Renal cortex interstitium (tissue), 11 donors: ENCODE measurements at regions not wholly inside any gene's neighbourhood (a gene's known extent, or its start where the extent isn't known, plus 50 kb on each side); places are given as distances from the start of the nearest gene placed in this dataset.

Experiments used
- DNase-seq, 11 donors: peaks; one replicate each; pipeline ENCODE4 v3.0.0-alpha.2; 2013; ENCODE audit warnings: low read depth in 9 of 11, low spot score in 4 of 11; ENCODE audit errors: extremely low read depth in 1 of 11

DNA sequence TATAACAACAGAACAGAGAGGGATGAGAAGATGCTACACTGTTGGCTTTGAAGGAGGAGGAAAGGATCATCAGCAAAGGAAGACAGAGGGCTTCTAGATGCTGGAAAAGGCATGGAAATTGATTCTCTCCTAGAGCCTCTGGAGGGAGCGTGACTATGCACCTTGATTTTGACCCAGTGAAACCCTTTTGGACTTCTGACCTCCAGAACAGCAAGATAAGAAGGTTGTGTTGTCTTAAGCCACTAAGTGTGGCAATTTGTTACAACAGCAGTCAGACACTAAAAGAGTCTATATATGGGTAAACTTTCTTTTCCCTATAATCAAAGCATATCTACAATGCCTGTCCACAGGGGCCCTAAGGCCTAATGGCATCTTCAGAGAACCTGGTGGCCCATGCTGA is 56.1 kb upstream of the MVB12B start:
- DNase-seq, result no peak

DNA sequence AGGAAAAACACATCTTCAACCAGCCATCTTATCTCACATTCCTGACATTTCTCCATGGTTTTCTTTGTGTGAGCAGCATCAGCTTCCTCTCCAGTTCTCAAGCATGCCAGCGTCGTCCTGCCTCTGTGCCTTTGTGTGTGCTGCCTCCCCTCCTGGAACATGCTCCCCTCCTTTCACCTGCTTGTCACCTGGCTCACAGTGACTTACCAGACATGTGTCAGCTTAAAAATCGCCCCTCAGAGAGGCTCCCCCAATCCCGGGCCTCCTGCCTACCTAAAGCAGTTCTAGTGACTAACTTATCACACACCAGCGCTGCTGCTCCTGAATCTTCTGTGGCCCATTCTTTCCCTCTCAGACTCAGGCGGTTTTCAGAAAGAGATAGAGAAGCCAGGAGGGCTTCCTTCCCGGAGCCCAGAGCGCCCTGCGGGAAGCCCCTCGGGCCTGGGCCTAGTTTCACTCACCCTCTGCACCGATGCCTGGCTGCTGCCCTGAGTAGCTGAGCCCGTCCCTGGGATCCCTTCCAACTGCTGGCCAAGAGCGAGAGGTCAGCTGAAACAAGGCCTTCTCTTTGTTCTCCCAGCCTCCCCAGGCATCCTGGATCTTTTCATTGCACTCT is 51.1 kb upstream of the MVB12B start:
- no peak for DNase-seq

DNA sequence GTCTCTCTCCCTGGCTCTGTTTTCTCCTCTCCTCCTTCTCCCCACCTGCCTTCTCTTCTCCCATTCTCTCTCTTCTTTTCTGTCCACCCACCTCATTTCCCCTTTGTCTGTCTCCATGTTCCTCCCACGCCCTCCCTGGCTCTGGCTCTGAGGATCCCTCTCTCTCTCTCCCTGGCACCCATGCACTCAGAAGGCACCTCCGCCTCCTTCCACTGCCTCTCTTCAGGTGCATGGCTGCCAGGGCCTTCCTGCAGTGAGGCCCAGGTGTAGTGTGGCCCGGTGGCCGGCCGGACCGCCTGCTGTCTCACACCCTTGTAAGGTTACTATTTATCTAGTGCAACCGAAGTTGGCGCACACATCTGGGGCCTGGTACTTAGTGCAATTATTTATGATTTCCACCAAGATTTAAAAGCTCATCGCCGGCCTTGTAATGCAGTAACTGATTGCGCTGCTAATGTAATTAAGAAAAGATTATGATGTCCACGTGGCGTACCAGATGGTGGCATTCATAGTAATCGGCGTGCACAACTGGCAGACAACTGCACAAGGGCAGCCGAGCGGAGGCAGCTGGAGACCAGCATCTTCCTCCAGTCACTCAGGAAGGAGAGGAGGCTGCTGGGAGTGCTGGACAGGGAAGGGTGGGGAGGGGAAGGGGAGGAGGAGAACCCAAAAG is 50.4 kb upstream of the MVB12B start:
- DNase-seq, result no peak
